Stimulated activated CD4-positive, alpha-beta T cell treated with anti-CD3 and anti-CD28 coated beads, Interleukin-1b, Interleukin-23, amount 100 ng/mL, for 1 hour (primary cell): ENCODE measurements at regions not wholly inside any gene's neighbourhood (a gene's known extent, or its start where the extent isn't known, plus 50 kb on each side); places are given as distances from the start of the nearest gene placed in this dataset.
"Not testable (repeated sequence)": the region's sequence is repeated elsewhere in the genome, so short reads cannot be mapped to it uniquely, and the experiment has no call there.

Experiments
- DNase-seq, 2 donors: peaks; one replicate each; pipeline ENCODE4 v3.0.0-alpha.2; 2020; ENCODE audit warnings: low read depth in 2 of 2

- no peak for DNase-seq
Observed at GRCh38 chr17:27091043-27091497, 202.8 kb upstream of the WSB1 start.

GRCh38 chr17:27094179-27094578, 199.7 kb upstream of the WSB1 start:
- not testable (repeated sequence) for DNase-seq

- not testable (repeated sequence) for DNase-seq
Observed at GRCh38 chr17:27095821-27096220, 198.1 kb upstream of the WSB1 start.

- DNase-seq, result not testable (repeated sequence)
Observed at GRCh38 chr17:27099266-27099665, 194.6 kb upstream of the WSB1 start.

- not testable (repeated sequence) for DNase-seq
Observed at GRCh38 chr17:27104605-27105221, 189.2 kb upstream of the WSB1 start.

- DNase-seq, result no peak
Observed at GRCh38 chr17:27105636-27106035, 188.3 kb upstream of the WSB1 start.

- DNase-seq, result no peak
Observed at GRCh38 chr17:27106347-27106981, 187.4 kb upstream of the WSB1 start.

GRCh38 chr17:27106982-27107360, 186.9 kb upstream of the WSB1 start:
- DNase-seq, result no peak

GRCh38 chr17:27107386-27108328, 186.3 kb upstream of the WSB1 start:
- not testable (repeated sequence) for DNase-seq

- DNase-seq, result no peak
Observed at GRCh38 chr17:27109346-27109745, 184.6 kb upstream of the WSB1 start.

GRCh38 chr17:27153005-27153404, 140.9 kb upstream of the WSB1 start:
- DNase-seq, result no peak

GRCh38 chr17:27155866-27156265, 138.0 kb upstream of the WSB1 start:
- DNase-seq, result no peak

- no peak for DNase-seq
Observed at GRCh38 chr17:27157297-27157696, 136.6 kb upstream of the WSB1 start.

- no peak for DNase-seq
Observed at GRCh38 chr17:27157898-27158297, 136.0 kb upstream of the WSB1 start.

- no peak for DNase-seq
Observed at GRCh38 chr17:27158382-27158781, 135.5 kb upstream of the WSB1 start.

GRCh38 chr17:27180322-27180721, 113.6 kb upstream of the WSB1 start:
- no peak for DNase-seq

- DNase-seq, result not testable (repeated sequence)
Observed at GRCh38 chr17:27181379-27181925, 112.5 kb upstream of the WSB1 start.

- DNase-seq, result no peak
Observed at GRCh38 chr17:27181935-27182334, 112.0 kb upstream of the WSB1 start.

GRCh38 chr17:27197505-27197904, 96.4 kb upstream of the WSB1 start:
- not testable (repeated sequence) for DNase-seq

GRCh38 chr17:27199948-27200347, 94.0 kb upstream of the WSB1 start:
- DNase-seq, result no peak

GRCh38 chr17:27200476-27200875, 93.4 kb upstream of the WSB1 start:
- DNase-seq, result no peak

- DNase-seq, result no peak
Observed at GRCh38 chr17:27203241-27203640, 90.7 kb upstream of the WSB1 start.
